ENCODE measurements at regions not wholly inside any gene's neighbourhood (a gene's known extent, or its start where the extent isn't known, plus 50 kb on each side); places are given as distances from the start of the nearest gene placed in this dataset.

- DNase-seq (ENCODE audit: low read depth in 2 of 2, low spot score in 1 of 2), result no peak
Measured at GRCh38 chr7:17123020-17123419, 175.4 kb upstream of the AHR start.

DNA sequence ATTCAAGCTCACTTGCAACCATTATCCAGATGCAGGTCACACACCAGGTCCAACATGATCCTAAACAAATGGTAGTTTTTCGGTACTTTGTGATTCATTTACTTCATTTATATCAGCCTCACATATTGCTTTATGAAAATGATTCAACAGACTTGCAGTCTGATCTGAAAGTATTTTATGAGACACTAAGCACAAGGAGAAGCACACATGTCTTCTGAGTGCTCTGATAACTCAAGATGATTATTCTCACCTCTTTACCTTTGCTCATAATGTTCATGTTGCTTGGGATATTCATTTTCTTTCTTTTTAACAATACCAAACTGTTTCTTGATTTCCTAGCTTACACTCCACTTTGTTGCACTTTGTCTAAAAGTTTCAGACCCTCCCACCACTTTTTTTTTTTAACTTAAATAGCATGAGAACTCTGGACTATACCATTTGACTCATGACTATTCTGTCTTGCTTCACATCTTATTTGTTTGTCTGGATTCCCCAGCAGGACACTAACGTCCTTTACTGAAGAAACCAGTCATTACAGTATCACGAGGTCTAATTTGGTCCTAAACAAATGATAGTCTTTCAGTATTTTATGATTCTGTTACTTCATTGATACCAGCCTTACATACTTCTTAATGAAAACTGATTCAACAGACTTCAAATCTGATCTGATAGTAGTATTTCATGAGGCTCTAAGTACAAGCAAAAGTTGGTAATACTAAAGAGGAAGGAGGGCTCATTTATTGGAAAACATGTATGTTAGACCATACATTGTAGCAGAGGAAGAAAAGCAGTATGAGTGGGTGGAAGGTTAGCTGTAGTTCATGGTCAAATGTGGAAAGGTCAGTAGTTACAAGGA, 171.8 kb upstream of the AHR start:
- DNase-seq (ENCODE audit: low read depth in 2 of 2, low spot score in 1 of 2), result no peak

DNA sequence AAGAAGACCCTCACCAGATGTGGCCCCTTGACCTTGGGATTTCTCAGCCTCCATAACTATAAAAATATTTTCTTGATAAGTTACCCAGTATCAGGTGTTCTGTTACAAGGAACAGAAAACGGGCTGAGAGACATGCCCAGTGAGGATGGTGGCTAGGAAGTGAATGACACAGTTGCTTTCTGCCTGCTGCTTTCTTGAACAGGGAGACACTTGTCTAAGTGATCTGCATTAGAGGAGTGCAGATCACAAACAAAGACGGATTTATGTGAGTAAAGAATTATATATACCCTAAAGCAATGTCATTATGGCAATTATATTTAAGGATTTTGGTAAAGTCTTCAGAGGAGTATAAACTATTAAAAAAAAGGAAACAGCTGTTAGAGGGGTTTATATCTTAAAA, 169.2 kb upstream of the AHR start:
- no peak for DNase-seq (ENCODE audit: low read depth in 2 of 2, low spot score in 1 of 2)

DNA sequence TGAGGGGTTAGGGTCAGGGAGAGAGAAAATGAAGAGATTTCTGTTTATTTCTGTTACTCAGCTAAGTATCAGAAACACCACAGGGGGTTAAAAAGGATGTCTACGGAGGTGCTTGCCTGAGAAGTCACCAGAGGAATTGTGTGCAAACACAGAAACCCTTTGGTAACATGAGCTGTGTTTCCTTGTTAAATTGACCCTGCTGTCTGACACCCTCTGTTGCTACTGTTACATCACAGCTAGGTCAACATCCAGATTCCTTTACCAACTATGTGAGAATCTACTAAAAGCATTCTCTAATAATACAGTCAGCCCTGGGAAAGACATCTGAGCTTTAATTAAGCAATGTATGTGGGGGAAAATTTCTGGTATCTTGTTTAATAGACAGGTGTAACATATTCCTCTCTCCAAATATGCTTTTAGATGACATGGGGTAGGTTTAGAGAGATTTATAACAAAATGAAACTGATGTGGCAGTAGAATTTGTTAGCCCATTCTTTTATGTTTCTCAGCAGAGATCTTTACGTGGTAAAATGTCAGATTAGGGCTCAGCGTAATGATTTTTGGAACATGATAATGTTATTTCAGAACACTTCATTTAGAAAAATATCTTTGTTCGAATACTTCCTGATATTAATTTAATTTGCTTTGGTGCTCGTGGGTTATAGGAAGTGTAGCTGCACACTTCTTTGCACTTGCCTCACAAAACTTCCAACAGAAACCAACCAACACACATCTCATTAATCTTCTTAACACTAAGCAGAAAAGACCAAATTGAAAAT, 168.0 kb upstream of the AHR start:
- no peak for DNase-seq (ENCODE audit: low read depth in 2 of 2, low spot score in 1 of 2)

- no peak for DNase-seq (ENCODE audit: low read depth in 2 of 2, low spot score in 1 of 2)
Measured at GRCh38 chr7:17131060-17131345, 167.4 kb upstream of the AHR start.

- no peak for DNase-seq (ENCODE audit: low read depth in 2 of 2, low spot score in 1 of 2)
Measured at GRCh38 chr7:17131983-17132655, 166.3 kb upstream of the AHR start.

DNA sequence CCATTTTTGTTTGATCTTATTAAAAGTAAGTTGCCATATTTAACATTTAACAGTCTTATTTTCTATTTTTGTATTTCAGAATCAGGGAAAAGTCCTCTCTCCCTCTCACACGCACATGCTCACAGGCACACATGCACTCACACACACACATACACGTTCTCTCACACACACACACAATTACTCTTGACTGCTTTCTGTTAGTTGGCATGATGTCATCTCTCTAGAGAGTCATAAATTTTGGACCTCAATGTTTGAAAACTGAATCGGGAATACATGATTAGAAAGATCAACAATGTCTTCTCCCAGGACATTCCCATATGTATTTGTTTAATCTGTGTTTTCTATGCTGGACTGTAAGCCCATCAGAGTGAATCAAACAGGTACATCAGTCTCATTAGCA, 165.7 kb upstream of the AHR start:
- no peak for DNase-seq (ENCODE audit: low read depth in 2 of 2, low spot score in 1 of 2)

- DNase-seq (ENCODE audit: low read depth in 2 of 2, low spot score in 1 of 2), result no peak
Measured at GRCh38 chr7:17133977-17134376, 164.5 kb upstream of the AHR start.

- DNase-seq (ENCODE audit: low read depth in 2 of 2, low spot score in 1 of 2), result no peak
Measured at GRCh38 chr7:17134786-17135185, 163.7 kb upstream of the AHR start.

GRCh38 chr7:17136126-17136525, 162.3 kb upstream of the AHR start:
- DNase-seq (ENCODE audit: low read depth in 2 of 2, low spot score in 1 of 2), result no peak

DNA sequence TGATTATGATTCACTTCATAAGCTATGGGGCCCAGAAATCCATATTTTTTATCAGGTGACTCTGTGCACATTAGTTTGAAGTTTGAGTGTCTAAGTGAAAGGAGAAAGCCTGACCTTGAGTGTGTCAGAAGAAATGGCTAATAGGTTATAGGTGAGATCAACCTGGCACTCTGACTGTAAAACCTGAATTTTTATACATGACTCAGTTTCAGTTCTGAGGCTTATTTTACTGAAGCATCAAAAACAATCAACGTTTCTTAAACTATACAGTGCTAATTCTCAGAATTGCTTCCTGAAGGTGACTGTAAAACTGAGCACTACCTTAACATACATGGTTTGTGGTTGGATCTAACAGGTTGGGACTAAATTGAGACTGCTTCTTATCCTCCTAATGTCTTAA, 159.4 kb upstream of the AHR start:
- no peak for DNase-seq (ENCODE audit: low read depth in 2 of 2, low spot score in 1 of 2)

GRCh38 chr7:17140406-17140805, 158.0 kb upstream of the AHR start:
- DNase-seq (ENCODE audit: low read depth in 2 of 2, low spot score in 1 of 2), result no peak

GRCh38 chr7:17142831-17143541, 155.5 kb upstream of the AHR start:
- DNase-seq (ENCODE audit: low read depth in 2 of 2, low spot score in 1 of 2), result no peak

- peak in 1 of 2 donors; percentile 20 for DNase-seq (ENCODE audit: low read depth in 2 of 2, low spot score in 1 of 2)
Measured at GRCh38 chr7:17144322-17144721, 154.1 kb upstream of the AHR start.

DNA sequence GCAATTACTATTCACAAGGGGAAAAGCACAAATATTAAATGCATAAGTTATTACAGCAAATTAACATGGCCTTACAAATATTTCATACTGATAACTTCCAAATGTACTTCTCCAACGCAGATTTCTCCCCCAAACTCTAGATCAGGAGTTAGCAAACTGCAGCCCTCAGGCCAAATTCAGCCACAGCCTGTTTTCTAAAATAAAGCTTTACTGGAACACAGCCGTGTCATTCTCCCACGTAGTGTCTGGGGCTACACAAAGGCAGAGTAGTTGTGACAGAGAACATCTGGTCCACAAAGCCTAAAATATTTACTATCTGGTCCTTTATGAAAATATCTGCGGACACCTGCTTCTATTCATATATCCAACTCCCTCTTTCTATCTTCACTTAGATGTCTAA, 151.8 kb upstream of the AHR start:
- no peak for DNase-seq (ENCODE audit: low read depth in 2 of 2, low spot score in 1 of 2)

DNA sequence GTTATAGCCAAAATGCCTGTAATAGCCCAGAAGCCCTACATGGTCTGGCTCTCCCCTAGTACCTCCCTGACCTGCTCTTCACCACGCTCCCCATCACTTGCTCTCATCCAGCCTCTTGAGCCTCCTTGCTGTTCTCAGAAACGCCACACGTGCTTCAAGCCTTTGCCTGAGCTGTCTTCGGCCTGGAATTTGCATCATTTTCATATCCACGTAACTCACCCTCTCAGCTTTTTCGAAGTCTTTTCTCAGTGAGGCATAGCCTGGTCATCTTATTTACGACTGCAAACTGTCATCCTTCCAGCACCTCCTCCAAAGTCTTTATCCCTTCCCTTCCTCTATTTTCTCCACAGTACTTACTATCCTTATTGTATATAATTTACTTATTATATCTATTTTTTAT, 151.0 kb upstream of the AHR start:
- no peak for DNase-seq (ENCODE audit: low read depth in 2 of 2, low spot score in 1 of 2)

DNA sequence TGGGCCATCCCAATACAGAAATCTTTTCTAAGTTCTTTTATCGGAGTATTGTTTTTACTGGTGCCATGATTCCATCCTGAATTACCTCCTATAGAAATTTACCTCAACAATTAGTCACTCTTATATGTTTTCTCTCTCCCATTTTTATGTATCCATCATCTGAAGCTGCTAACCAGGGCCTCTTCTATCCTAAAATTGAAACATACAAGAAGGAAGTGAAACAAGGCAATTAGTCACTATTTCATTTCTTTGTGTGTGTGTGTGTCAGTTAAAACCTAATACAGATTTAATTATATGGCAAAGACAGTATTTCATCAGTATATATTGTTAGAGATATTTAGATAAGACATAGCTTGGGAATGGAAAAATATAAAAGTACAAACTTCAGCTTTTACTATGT, 148.4 kb upstream of the AHR start:
- DNase-seq (ENCODE audit: low read depth in 2 of 2, low spot score in 1 of 2), result no peak

- DNase-seq (ENCODE audit: low read depth in 2 of 2, low spot score in 1 of 2), result no peak
Measured at GRCh38 chr7:17152721-17153120, 145.7 kb upstream of the AHR start.

DNA sequence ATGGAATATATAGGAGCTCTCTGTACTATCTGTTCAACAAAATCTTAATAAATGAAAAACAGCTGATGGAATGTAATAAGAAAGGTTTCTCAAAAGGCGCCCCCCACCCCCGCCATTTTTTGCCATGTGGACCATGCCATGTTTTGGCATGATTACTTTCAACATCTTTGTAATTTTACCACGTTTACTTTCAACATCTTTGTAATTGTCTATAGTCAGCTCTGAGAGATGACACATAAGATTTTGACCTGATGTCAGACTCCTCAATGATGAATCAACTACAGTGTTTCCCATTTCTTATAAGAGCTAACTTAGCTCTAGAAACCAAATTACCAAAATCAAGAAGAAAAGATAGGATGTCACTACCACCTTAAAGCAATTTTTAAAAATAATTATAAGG, 144.9 kb upstream of the AHR start:
- no peak for DNase-seq (ENCODE audit: low read depth in 2 of 2, low spot score in 1 of 2)

GRCh38 chr7:17155529-17155928, 142.9 kb upstream of the AHR start:
- DNase-seq (ENCODE audit: low read depth in 2 of 2, low spot score in 1 of 2), result no peak

DNA sequence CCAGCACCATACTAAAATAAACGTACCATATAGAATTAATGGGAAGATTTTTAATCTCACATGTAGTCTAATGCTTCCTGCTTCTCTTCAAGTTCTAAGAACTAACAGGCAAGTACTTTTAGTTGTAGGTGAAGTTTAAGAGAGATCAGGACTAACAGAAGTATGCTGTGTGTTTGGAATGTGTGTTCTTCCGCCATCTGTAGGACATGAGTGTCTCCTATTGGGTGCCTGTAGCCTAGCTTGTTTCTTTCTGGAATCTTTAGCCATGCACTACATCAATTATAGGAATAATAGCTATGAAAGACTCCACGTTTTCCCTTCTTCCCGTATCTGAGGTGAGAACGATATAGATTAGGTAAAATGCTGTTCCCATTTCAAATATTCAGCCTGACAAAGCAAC, 140.2 kb upstream of the AHR start:
- no peak for DNase-seq (ENCODE audit: low read depth in 2 of 2, low spot score in 1 of 2)

All from stimulated activated CD8-positive, alpha-beta memory T cell treated with anti-CD3 and anti-CD28 coated beads, Interleukin-4, amount 100 ng/mL, for 1 hour (primary cell).